ENCODE measurements at regions not wholly inside any gene's neighbourhood (a gene's known extent, or its start where the extent isn't known, plus 50 kb on each side); places are given as distances from the start of the nearest gene placed in this dataset.
"Not testable (repeated sequence)": the region's sequence is repeated elsewhere in the genome, so short reads cannot be mapped to it uniquely, and the experiment has no call there.

- DNase-seq, result no peak
Observed at GRCh38 chr12:124377981-124378509, 83.2 kb downstream of the RFLNA start.

GRCh38 chr12:124376435-124376834 is 81.5 kb downstream of the RFLNA start:
- no peak for DNase-seq

DNA sequence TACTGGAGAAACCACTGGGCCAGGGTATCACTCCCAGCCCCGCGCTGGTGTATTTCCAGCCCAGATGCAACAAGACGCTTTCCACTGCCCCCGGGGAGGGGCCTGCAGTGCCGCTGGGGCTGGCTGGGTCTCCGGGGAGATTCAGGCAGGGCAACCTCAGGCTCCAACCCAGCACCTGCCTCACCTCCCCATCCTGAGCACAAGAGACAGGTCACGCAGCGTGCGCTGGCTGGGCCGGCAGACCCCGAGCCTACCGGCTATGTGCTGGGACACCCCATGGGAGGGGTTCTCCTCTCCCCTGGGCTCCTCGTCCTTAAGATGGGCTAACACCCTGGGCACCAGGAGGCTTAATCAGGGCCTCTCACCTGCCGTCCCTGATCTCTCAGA is 80.9 kb downstream of the RFLNA start:
- no peak for DNase-seq

GRCh38 chr12:124375141-124375788 is 80.4 kb downstream of the RFLNA start:
- no peak for DNase-seq

GRCh38 chr12:124374567-124374966 is 79.7 kb downstream of the RFLNA start:
- DNase-seq, result no peak

GRCh38 chr12:124374147-124374546 is 79.3 kb downstream of the RFLNA start:
- DNase-seq, result no peak

DNA sequence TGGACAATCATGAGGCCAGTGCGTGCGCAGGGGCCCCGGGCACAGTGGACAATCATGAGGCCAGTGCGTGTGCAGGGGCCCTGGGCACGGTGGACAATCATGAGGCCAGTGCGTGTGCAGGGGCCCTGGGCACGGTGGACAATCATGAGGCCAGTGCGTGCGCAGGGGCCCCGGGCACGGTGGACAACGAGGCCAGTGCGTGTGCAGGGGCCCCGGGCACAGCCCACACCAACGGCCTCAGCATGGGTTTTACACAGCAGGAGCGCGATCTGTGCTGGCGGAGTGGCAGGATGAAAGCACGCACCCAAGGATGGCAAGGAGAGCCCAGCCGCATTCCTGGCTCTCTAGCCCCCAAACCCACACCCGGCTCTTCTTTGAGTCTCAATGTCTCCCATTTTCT is 78.8 kb downstream of the RFLNA start:
- DNase-seq, result not testable (repeated sequence)

- DNase-seq, result no peak
Observed at GRCh38 chr12:124372831-124373230, 77.9 kb downstream of the RFLNA start.

DNA sequence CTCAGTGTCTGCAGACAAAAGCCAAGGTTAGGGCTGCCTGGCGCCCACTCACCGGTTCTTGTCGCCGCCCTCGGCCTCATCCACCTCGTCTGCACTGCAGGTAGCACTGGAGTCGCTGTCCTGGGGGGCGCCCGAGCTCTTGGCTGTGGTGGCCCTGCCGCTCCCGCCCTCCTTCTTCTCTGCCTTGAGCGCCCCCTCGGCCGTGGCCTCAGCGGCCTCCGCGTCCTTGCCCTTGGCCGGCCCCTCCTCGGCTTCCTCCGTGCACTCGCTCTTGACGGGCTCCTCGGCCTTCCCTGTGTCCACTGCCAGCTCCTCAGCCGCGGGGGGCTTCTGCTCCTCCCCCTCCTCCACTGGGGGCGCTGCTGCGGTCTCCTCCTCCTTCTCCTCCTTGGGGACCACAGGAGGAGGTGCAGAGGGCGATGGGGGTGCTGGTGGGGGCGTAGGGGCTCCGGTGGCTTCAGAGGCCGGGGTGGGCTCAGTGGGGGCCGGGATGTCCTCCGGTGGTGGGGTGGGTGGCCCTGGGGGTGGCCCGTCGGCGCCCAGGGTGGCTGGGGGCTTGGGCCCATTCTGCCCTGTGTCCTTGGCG is 77.2 kb downstream of the RFLNA start:
- no peak for DNase-seq

DNA sequence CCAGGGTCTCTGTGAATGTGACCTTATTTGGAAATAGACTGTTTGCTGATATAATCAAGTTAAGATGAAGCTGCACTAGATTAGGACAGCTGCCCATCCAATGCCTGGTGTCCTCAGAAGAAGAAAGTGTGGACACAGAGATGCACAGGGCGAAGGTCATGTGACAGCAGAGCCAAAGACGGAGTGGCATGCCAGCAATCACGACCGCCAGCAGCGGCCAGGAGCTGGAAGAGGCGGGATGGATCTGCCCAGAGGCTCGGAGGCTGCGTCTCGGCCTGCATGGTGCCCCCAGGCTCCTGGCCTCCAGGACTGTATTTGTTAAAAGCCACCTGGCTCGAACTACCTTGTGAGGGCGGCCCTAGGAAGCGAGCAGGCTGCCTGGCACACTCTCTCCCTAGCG is 76.5 kb downstream of the RFLNA start:
- no peak for DNase-seq

DNA sequence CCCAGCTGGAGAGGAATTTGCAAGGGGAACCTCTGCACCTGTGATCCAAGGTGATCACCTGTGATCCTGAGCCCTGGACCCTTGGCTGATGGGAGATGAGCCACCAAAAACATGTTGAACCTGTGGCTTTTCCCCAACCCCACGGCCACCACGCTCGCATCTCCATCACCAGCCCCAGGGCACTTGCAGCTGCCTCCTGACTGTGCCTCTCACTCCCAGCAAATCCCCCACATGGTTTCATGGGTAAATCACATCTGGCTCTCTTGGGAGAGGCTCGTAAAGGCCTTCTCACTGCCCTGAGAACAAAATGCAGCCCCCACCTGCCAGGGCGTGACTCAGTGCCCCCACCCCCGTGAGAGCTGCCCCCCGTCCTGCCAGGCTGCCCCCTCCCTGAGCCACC is 76.0 kb downstream of the RFLNA start:
- DNase-seq, result no peak

DNA sequence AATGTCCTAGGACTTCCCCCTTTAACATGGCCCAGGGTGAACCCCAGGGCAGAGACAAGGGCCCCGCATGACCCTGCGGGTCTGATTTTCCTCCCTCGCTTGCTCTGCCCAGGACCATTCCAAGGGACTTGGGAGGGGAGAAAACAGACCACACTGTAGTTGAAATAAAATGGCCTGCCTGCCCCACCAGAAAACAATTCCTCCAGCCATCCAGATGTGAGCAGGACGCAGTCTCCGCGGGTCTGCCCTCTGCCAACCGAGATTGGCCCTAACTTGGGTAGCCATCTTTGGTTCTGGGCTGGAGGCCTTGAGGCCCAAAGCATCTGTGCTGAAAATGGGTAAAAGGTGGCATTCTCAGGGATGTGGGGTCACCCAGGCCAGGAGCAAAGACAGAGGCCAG is 75.5 kb downstream of the RFLNA start:
- DNase-seq, result no peak

DNA sequence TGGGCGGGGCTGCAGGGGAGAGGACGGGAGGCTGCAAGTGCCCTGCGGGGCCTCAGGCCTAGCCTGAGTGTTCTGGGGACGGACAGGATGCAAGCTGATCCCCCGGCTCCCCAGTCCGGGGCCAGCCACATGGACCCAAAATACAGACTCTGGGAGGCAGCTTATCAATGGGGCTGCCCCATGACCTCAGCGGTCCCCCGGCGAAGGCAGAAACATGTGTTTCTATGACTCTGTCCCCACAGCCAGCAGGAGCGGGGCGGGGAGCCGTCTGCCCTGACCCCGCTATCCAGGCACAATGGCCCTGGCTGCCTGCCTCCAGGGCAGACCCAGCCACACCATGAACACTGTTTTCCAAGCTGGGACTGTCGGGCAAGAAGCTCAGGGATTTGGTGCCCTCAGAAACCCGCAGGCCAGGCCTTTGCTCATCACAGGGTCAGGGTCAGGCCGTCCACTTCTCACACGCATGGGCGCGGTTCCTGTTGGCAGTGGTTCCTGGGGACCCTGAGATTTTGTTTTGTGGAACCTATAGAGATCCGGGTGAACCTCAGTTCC is 75.0 kb downstream of the RFLNA start:
- DNase-seq, result no peak

GRCh38 chr12:124369055-124369826 is 74.3 kb downstream of the RFLNA start:
- no peak for DNase-seq

GRCh38 chr12:124368421-124369032 is 73.6 kb downstream of the RFLNA start:
- DNase-seq, result no peak

GRCh38 chr12:124365726-124366430 is 71.0 kb downstream of the RFLNA start:
- DNase-seq, result no peak
